K562 (cell line): ENCODE measurements at regions not wholly inside any gene's neighbourhood (a gene's known extent, or its start where the extent isn't known, plus 50 kb on each side); places are given as distances from the start of the nearest gene placed in this dataset.

ENCODE experiments used
- EP300 ChIP-seq: IDR thresholded peaks from 2 replicates; pipeline ENCODE4 v1.6.1; 2012; ENCODE audit warnings: low read length, improper control_type of control experiment
- GABPA ChIP-seq: fragments of 200-800 bp; sonication (Bioruptor generic); conservative IDR thresholded peaks from 2 replicates; pipeline ENCODE4 v1.6.1; 2016; ENCODE audit warnings: low read depth, missing genetic modification characterization, missing compliant biosample characterization
- HMBOX1 ChIP-seq: sonication (generic); IDR thresholded peaks from 2 replicates; pipeline ENCODE4 v1.6.1; 2016
- MITF ChIP-seq: IDR thresholded peaks from 2 replicates; pipeline ENCODE4 v1.6.1; 2014; ENCODE audit warnings: antibody characterized with exemption
- MXD1 ChIP-seq: fragments of 250-450 bp; sonication (Bioruptor Pico); IDR thresholded peaks from 2 replicates; pipeline ENCODE4 v1.8.0; 2021; ENCODE audit warnings: borderline replicate concordance, mild to moderate bottlenecking, moderate library complexity; ENCODE audit not compliant: poor library complexity, severe bottlenecking
- NR2C2 ChIP-seq, 2 experiments: fragments of 200-800 bp in 1 of 2; sonication (Bioruptor generic) in 1 of 2; sonication (generic) in 1 of 2; formaldehyde crosslinking in 1 of 2; IDR thresholded peaks; 2 replicates each; pipeline versions ENCODE4 v1.6.1 to v1.8.0; 2016 to 2022; ENCODE audit warnings: mild to moderate bottlenecking in 1 of 2, missing compliant biosample characterization in 1 of 2, missing genetic modification characterization in 1 of 2, missing genetic modification reagents in 1 of 2
- POLR2A ChIP-seq: fragments of 450-650 bp; conservative IDR thresholded peaks from 2 replicates; pipeline ENCODE4 v1.6.1; 2016
- PURB ChIP-seq: sonication (generic); formaldehyde crosslinking; IDR thresholded peaks from 2 replicates; pipeline ENCODE4 v1.9.0; 2021; ENCODE audit warnings: low read depth, mild to moderate bottlenecking, missing genetic modification reagents
- RFX5 ChIP-seq: IDR thresholded peaks from 2 replicates; pipeline ENCODE4 v1.6.1; 2011; ENCODE audit warnings: low read depth, mild to moderate bottlenecking, improper control_type of control experiment, low read length
- SMARCC2 ChIP-seq: fragments of 450-650 bp; IDR thresholded peaks from 2 replicates; pipeline ENCODE4 v1.6.1; 2017; ENCODE audit warnings: antibody characterized with exemption, moderate library complexity, mild to moderate bottlenecking, low read depth
- TCF7L2 ChIP-seq: fragments of 150-350 bp; IDR thresholded peaks from 2 replicates; pipeline ENCODE4 v1.6.1; 2016; ENCODE audit warnings: low read depth, mild to moderate bottlenecking, low read length, moderate library complexity
- ZNF239 ChIP-seq: fragments of 250-450 bp; sonication (Bioruptor Pico); IDR thresholded peaks from 2 replicates; pipeline ENCODE4 v1.4.0; 2020; ENCODE audit warnings: mild to moderate bottlenecking
- TF ChIP-seq, protein P1 (sequence below), 3 experiments: IDR thresholded peaks in 2 of 3; conservative IDR thresholded peaks in 1 of 3; 2 replicates each; pipeline ENCODE4 v1.5.1; 2011 to 2012; ENCODE audit warnings: low read length in 3 of 3, mild to moderate bottlenecking in 3 of 3, control low read depth in 2 of 3, improper control_type of control experiment in 1 of 3, inconsistent platforms in 1 of 3, low read depth in 1 of 3, mixed read lengths in 1 of 3, moderate library complexity in 1 of 3; ENCODE audit not compliant: insufficient read depth in 2 of 3
- TF ChIP-seq, protein P2 (sequence below): fragments of 250-450 bp; sonication (Bioruptor Pico); IDR thresholded peaks from 2 replicates; pipeline ENCODE4 v1.5.1; 2021; ENCODE audit warnings: mild to moderate bottlenecking

DNA sequence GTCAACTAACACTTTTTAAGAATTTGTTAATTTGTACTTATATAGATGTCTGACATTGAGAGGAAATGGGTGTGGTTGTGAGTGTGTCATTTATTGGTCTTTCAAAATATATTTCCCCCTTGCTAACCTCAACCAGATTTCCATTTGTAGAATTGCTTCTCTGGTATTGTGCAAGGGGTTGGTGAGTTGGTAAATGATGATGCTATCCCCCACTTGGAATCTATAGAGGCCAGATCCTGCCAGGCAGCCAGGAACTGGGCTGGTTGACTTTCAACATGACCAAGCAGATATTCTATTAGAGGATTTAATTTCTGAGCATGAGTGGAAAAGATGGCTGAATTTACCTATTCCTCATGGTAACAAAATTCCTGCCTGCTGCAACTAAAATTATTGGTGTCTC lies 306.6 kb upstream of the KIF2A start:
- TF ChIP-seq MXD1 (CRISPR knock-in tag) (no peak), TCF7L2 (no peak), RFX5 (no peak), ZNF239 (no peak), EP300 (no peak), HMBOX1 (no peak), MITF (no peak), NR2C2 (CRISPR knock-in tag; IDR thresholded peaks at IDR 0.05) (no peak), NR2C2 (tag; IDR thresholded peaks at IDR 0.05) (no peak), GABPA (tag) (no peak), POLR2A (no peak), SMARCC2 (no peak), PURB (CRISPR knock-in tag) (no peak)
- TF ChIP-seq, protein P1, sequence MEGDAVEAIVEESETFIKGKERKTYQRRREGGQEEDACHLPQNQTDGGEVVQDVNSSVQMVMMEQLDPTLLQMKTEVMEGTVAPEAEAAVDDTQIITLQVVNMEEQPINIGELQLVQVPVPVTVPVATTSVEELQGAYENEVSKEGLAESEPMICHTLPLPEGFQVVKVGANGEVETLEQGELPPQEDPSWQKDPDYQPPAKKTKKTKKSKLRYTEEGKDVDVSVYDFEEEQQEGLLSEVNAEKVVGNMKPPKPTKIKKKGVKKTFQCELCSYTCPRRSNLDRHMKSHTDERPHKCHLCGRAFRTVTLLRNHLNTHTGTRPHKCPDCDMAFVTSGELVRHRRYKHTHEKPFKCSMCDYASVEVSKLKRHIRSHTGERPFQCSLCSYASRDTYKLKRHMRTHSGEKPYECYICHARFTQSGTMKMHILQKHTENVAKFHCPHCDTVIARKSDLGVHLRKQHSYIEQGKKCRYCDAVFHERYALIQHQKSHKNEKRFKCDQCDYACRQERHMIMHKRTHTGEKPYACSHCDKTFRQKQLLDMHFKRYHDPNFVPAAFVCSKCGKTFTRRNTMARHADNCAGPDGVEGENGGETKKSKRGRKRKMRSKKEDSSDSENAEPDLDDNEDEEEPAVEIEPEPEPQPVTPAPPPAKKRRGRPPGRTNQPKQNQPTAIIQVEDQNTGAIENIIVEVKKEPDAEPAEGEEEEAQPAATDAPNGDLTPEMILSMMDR (IDR thresholded peaks at IDR 0.05 in 2 of 3, conservative IDR thresholded peaks at IDR 0.05 in 1 of 3; ENCODE audit: insufficient read depth in 2 of 3, low read depth in 1 of 3, low read length in 3 of 3) = no peak
- TF ChIP-seq, protein P2, sequence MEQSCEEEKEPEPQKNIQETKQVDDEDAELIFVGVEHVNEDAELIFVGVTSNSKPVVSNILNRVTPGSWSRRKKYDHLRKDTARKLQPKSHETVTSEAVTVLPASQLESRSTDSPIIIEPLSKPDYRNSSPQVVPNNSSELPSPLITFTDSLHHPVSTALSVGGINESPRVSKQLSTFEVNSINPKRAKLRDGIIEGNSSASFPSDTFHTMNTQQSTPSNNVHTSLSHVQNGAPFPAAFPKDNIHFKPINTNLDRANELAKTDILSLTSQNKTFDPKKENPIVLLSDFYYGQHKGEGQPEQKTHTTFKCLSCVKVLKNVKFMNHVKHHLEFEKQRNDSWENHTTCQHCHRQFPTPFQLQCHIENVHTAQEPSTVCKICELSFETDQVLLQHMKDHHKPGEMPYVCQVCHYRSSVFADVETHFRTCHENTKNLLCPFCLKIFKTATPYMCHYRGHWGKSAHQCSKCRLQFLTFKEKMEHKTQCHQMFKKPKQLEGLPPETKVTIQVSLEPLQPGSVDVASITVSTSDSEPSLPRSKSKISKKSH (CRISPR knock-in tag) = no peak
